ENCODE measurements at regions not wholly inside any gene's neighbourhood (a gene's known extent, or its start where the extent isn't known, plus 50 kb on each side); places are given as distances from the start of the nearest gene placed in this dataset.

DNA sequence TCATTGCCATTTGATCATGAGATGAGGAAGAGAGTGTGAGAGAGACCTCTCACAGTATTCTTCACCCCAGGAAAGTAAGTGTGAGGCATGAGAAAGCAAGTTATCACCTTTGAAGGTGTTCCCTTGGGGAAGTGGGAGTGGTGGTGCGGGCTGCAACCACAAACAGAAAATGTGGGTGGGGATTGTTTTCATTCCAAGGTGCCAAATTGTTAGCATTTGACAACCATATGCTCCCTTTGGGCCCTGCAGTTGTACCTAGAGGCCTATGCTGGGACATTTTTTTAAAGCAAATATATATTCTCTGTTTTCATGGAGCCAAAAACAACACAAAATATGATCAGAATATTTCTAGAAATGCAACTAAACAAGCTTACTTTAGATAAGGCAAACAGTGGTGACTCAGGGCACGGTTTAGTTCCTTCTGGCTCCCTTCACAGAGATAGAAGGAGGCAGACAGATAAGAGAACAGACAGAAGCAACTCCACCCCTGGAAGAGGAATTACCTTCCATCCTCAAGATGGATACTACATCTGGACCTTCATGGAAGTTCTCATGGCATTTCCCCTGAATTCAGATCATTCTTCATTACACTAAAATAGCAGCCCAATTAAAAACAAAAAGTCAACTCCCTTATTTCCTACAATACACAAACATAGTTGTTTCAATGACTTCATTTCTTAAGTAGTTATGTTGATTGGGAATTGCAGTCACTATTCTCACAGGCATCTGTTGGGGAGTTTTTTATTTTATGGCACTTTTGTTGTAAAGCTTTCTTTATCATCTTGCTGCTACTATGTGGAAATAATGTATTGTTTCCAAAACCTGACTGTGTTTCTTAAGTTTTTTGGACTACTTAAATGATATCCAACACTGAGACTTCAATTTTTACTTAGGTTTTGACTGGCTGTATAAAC, 416.6 kb downstream of the PLK2 start:
- TF ChIP-seq, protein P1, sequence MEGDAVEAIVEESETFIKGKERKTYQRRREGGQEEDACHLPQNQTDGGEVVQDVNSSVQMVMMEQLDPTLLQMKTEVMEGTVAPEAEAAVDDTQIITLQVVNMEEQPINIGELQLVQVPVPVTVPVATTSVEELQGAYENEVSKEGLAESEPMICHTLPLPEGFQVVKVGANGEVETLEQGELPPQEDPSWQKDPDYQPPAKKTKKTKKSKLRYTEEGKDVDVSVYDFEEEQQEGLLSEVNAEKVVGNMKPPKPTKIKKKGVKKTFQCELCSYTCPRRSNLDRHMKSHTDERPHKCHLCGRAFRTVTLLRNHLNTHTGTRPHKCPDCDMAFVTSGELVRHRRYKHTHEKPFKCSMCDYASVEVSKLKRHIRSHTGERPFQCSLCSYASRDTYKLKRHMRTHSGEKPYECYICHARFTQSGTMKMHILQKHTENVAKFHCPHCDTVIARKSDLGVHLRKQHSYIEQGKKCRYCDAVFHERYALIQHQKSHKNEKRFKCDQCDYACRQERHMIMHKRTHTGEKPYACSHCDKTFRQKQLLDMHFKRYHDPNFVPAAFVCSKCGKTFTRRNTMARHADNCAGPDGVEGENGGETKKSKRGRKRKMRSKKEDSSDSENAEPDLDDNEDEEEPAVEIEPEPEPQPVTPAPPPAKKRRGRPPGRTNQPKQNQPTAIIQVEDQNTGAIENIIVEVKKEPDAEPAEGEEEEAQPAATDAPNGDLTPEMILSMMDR (IDR thresholded peaks at IDR 0.05), result no peak
- no peak for TF ChIP-seq ZFX (IDR thresholded peaks at IDR 0.05; ENCODE audit: borderline replicate concordance)

All from 22Rv1 (cell line).